AG04450 (cell line): ENCODE measurements at regions not wholly inside any gene's neighbourhood (a gene's known extent, or its start where the extent isn't known, plus 50 kb on each side); places are given as distances from the start of the nearest gene placed in this dataset. TPM values are rescaled to one million over a fixed set of nuclear protein-coding genes. Genes with fewer than 3 reads are reported as not detected.
A peak's percentile ranks its signal among the peaks of the same experiment; 100 is the strongest.

Source experiments
- CTCF ChIA-PET: fragments of 300-600, 350-600 bp; formaldehyde crosslinking; extraction: SDS; loops from one replicate; lab custom pipeline; 2022; ENCODE audit warnings: antibody characterized with exemption, inconsistent platforms; lab: Charles Lee
- POLR2A ChIA-PET: fragments of 350-600 bp; formaldehyde crosslinking; extraction: SDS; loops from one replicate; lab custom pipeline; 2021; ENCODE audit warnings: antibody characterized with exemption, inconsistent platforms; lab: Yijun Ruan, JAX
- DNase-seq: peaks from one replicate; pipeline ENCODE4 v3.0.0-alpha.2; 2011; ENCODE audit warnings: low read depth, low spot score
- H3K27ac ChIP-seq: one replicate; pipeline ENCODE4 v1.5.1; 2012; ENCODE audit warnings: low read depth, low read length, control low read depth
- H3K27me3 ChIP-seq: one replicate; pipeline ENCODE4 v1.6.0; 2012; ENCODE audit warnings: low read length; ENCODE audit not compliant: control insufficient read depth, insufficient read depth
- H3K4me3 ChIP-seq: 2 replicates; pipeline ENCODE4 v1.5.1; 2011; ENCODE audit warnings: mild to moderate bottlenecking, low read depth, low read length, control low read depth
- H3K9me3 ChIP-seq: 2 replicates; pipeline ENCODE4 v1.5.1; 2012; ENCODE audit warnings: low read length; ENCODE audit not compliant: control insufficient read depth, insufficient read depth
- CTCF ChIP-seq: IDR thresholded peaks from 2 replicates; pipeline ENCODE4 v1.5.1; 2011; ENCODE audit warnings: low read depth, low read length, control low read depth, inconsistent platforms
- small RNA-seq: library from RNA; depleted of rRNA; stranded (forward); fragments of <200 nt; gene quantifications from one replicate; pipeline ENCODE3, GENCODE V24; 2012; ENCODE audit warnings: low read depth; ENCODE audit not compliant: insufficient read length

- CTCF ChIA-PET = interaction anchor here (0.6 to 7.0 kb wide), 32 partner anchors 8 to 1394 kb away, joined by 3 to 95 read pairs (median 4); no protein-coding TSS in a partner anchor
- no peak overlapping the region for H3K4me3 ChIP-seq
- H3K27ac ChIP-seq = no peak overlapping the region
- POLR2A ChIA-PET = no interaction called here
- no peaks in the 10 kb centered on the region for H3K9me3 ChIP-seq
- peak; percentile 41 for DNase-seq
- no peaks in the 10 kb centered on the region for H3K27me3 ChIP-seq
- TF ChIP-seq CTCF = peak; percentile 87
Observed at GRCh38 chr15:37880009-37880834, 54.2 kb upstream of the TMCO5A start.

GRCh38 chr15:37880835-37881153, 53.6 kb upstream of the TMCO5A start:
- POLR2A ChIA-PET = no interaction called here
- Histone ChIP-seq H3K4me3 (no peak overlapping the region), H3K27ac (no peak overlapping the region), H3K27me3 (no peaks in the 10 kb centered on the region), H3K9me3 (no peaks in the 10 kb centered on the region)
- CTCF ChIA-PET = interaction anchor here (0.6 to 7.0 kb wide), 25 partner anchors 8 to 1395 kb away, joined by 3 to 95 read pairs (median 4); no protein-coding TSS in a partner anchor
- DNase-seq = no peak
- TF ChIP-seq CTCF = no peak

- CTCF ChIA-PET = interaction anchor here (0.6 to 7.0 kb wide), 12 partner anchors 10 to 1442 kb away, joined by 3 to 95 read pairs (median 5); no protein-coding TSS in a partner anchor
- Histone ChIP-seq H3K27me3 (no peaks in the 10 kb centered on the region), H3K4me3 (no peak overlapping the region), H3K9me3 (no peaks in the 10 kb centered on the region), H3K27ac (no peak overlapping the region)
- no peak for TF ChIP-seq CTCF
- POLR2A ChIA-PET = no interaction called here
- no peak for DNase-seq
Observed at GRCh38 chr15:37881237-37882013, 53.0 kb upstream of the TMCO5A start.

GRCh38 chr15:37882640-37883039, 51.8 kb upstream of the TMCO5A start:
- H3K4me3 ChIP-seq = no peak overlapping the region
- CTCF ChIA-PET = interaction anchor here (1.1 to 7.0 kb wide), 3 partner anchors 9 to 749 kb away, joined by 3 to 95 read pairs (median 36); no protein-coding TSS in a partner anchor
- no peak for TF ChIP-seq CTCF
- DNase-seq = no peak
- no peaks in the 10 kb centered on the region for H3K27me3 ChIP-seq
- POLR2A ChIA-PET = no interaction called here
- no peaks in the 10 kb centered on the region for H3K9me3 ChIP-seq
- no peak overlapping the region for H3K27ac ChIP-seq

Small RNA genes in the stretch of these regions (small RNA-seq; reads per million reads assigned to genes)
- gene RF00017 = not detected
